DND-41 (cell line): ENCODE measurements at regions not wholly inside any gene's neighbourhood (a gene's known extent, or its start where the extent isn't known, plus 50 kb on each side); places are given as distances from the start of the nearest gene placed in this dataset.

Experiments
- EZH2 ChIP-seq: IDR thresholded peaks from 3 replicates; pipeline ENCODE4 v1.6.1; 2012; ENCODE audit warnings: borderline replicate concordance, low read depth, mild to moderate bottlenecking, moderate library complexity, low read length, inconsistent platforms; ENCODE audit not compliant: severe bottlenecking
- TF ChIP-seq, protein P1 (sequence below): IDR thresholded peaks from 2 replicates; pipeline ENCODE4 v1.5.1; 2012; ENCODE audit warnings: borderline replicate concordance, low read length, moderate library complexity, mild to moderate bottlenecking; ENCODE audit not compliant: poor library complexity, severe bottlenecking; ENCODE audit errors: extremely low read depth

DNA sequence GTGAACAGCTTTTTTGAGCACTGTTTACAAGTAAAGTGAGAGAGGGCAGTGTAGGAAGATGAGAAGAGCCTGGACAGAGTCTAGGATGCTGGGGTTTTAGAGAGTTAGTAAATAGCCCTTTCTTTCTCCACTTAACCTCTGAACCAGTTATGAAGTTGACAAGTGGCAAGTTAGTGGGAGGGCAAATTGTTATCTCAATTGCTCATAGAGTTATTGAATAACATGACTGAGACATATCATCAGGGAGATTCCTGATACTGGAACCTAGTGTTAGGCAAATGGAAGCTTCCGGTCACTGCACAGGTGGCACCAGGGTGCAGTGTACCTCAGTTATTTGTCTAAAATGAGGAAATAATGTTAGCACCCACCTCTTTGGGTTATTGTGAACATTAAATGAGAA lies 57.8 kb upstream of the PTPN5 start:
- TF ChIP-seq, protein P1, sequence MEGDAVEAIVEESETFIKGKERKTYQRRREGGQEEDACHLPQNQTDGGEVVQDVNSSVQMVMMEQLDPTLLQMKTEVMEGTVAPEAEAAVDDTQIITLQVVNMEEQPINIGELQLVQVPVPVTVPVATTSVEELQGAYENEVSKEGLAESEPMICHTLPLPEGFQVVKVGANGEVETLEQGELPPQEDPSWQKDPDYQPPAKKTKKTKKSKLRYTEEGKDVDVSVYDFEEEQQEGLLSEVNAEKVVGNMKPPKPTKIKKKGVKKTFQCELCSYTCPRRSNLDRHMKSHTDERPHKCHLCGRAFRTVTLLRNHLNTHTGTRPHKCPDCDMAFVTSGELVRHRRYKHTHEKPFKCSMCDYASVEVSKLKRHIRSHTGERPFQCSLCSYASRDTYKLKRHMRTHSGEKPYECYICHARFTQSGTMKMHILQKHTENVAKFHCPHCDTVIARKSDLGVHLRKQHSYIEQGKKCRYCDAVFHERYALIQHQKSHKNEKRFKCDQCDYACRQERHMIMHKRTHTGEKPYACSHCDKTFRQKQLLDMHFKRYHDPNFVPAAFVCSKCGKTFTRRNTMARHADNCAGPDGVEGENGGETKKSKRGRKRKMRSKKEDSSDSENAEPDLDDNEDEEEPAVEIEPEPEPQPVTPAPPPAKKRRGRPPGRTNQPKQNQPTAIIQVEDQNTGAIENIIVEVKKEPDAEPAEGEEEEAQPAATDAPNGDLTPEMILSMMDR = no peak
- TF ChIP-seq EZH2 = no peak
